GM18498 (cell line): ENCODE measurements at regions not wholly inside any gene's neighbourhood (a gene's known extent, or its start where the extent isn't known, plus 50 kb on each side); places are given as distances from the start of the nearest gene placed in this dataset.
"Not testable (repeated sequence)": the region's sequence is repeated elsewhere in the genome, so short reads cannot be mapped to it uniquely, and the experiment has no call there.

Source experiments
- ATAC-seq: cut with Tn5 transposase; IDR thresholded peaks from one replicate; pipeline ENCODE4 v1.9.1; 2021; ENCODE audit warnings: mild to moderate bottlenecking, moderate library complexity; ENCODE audit not compliant: unreplicated experiment

- no peak for ATAC-seq
Measured at GRCh38 chr14:66242001-66242400, 244.2 kb upstream of the CCDC196 start.

- no peak for ATAC-seq
Measured at GRCh38 chr14:66244834-66245233, 241.3 kb upstream of the CCDC196 start.

GRCh38 chr14:66247662-66248193 is 238.4 kb upstream of the CCDC196 start:
- no peak for ATAC-seq

- ATAC-seq, result no peak
Measured at GRCh38 chr14:66248256-66248655, 237.9 kb upstream of the CCDC196 start.

- ATAC-seq, result no peak
Measured at GRCh38 chr14:66249544-66249943, 236.6 kb upstream of the CCDC196 start.

- no peak for ATAC-seq
Measured at GRCh38 chr14:66254038-66254437, 232.1 kb upstream of the CCDC196 start.

- ATAC-seq, result no peak
Measured at GRCh38 chr14:66268802-66269334, 217.3 kb upstream of the CCDC196 start.

- ATAC-seq, result no peak
Measured at GRCh38 chr14:66272221-66272620, 213.9 kb upstream of the CCDC196 start.

GRCh38 chr14:66273261-66273832 is 212.8 kb upstream of the CCDC196 start:
- no peak for ATAC-seq

- ATAC-seq, result not testable (repeated sequence)
Measured at GRCh38 chr14:66278418-66278817, 207.8 kb upstream of the CCDC196 start.

GRCh38 chr14:66281036-66281776 is 205.0 kb upstream of the CCDC196 start:
- ATAC-seq, result no peak

GRCh38 chr14:66284346-66284745 is 201.8 kb upstream of the CCDC196 start:
- ATAC-seq, result no peak

- no peak for ATAC-seq
Measured at GRCh38 chr14:66288511-66288910, 197.7 kb upstream of the CCDC196 start.

- ATAC-seq, result no peak
Measured at GRCh38 chr14:66291756-66292155, 194.4 kb upstream of the CCDC196 start.

GRCh38 chr14:66293533-66294105 is 192.6 kb upstream of the CCDC196 start:
- no peak for ATAC-seq

- ATAC-seq, result no peak
Measured at GRCh38 chr14:66295386-66295785, 190.8 kb upstream of the CCDC196 start.

GRCh38 chr14:66300886-66301285 is 185.3 kb upstream of the CCDC196 start:
- no peak for ATAC-seq

- ATAC-seq, result no peak
Measured at GRCh38 chr14:66306101-66306500, 180.1 kb upstream of the CCDC196 start.

GRCh38 chr14:66311058-66311457 is 175.1 kb upstream of the CCDC196 start:
- no peak for ATAC-seq

- ATAC-seq, result no peak
Measured at GRCh38 chr14:66311990-66312389, 174.2 kb upstream of the CCDC196 start.

- no peak for ATAC-seq
Measured at GRCh38 chr14:66312451-66312850, 173.7 kb upstream of the CCDC196 start.

GRCh38 chr14:66315098-66315497 is 171.1 kb upstream of the CCDC196 start:
- no peak for ATAC-seq
